Activated CD4-positive, alpha-beta T cell treated with anti-CD3 and anti-CD28 coated beads, Interleukin-2, amount 50 U/mL, for 24 hours (primary cell): ENCODE measurements at regions not wholly inside any gene's neighbourhood (a gene's known extent, or its start where the extent isn't known, plus 50 kb on each side); places are given as distances from the start of the nearest gene placed in this dataset.

Experiments
- DNase-seq, 2 donors: peaks; one replicate each; pipeline ENCODE4 v3.0.0-alpha.2; 2020; ENCODE audit warnings: low read depth in 1 of 2, low spot score in 1 of 2

- DNase-seq: no peak
These were observed 127.2 kb upstream of the AGA start for GRCh38 chr4:177569434-177569833.

- DNase-seq: no peak
These were observed 131.3 kb upstream of the AGA start for GRCh38 chr4:177573507-177573906.

GRCh38 chr4:177574446-177574845 is 132.2 kb upstream of the AGA start:
- DNase-seq: no peak

- DNase-seq: no peak
These were observed 137.4 kb upstream of the AGA start for GRCh38 chr4:177579649-177580048.

GRCh38 chr4:177582992-177583391 is 140.8 kb upstream of the AGA start:
- no peak for DNase-seq

GRCh38 chr4:177587989-177588388 is 145.8 kb upstream of the AGA start:
- DNase-seq: no peak

GRCh38 chr4:177595386-177595785 is 153.1 kb upstream of the AGA start:
- DNase-seq: no peak

GRCh38 chr4:177596035-177596434 is 153.8 kb upstream of the AGA start:
- peak in 1 of 2 donors; percentile 11 for DNase-seq

GRCh38 chr4:177596991-177597390 is 154.8 kb upstream of the AGA start:
- DNase-seq: no peak

GRCh38 chr4:177605252-177605651 is 163.0 kb upstream of the AGA start:
- no peak for DNase-seq

GRCh38 chr4:177607111-177607573 is 164.9 kb upstream of the AGA start:
- DNase-seq: no peak

- DNase-seq: no peak
These were observed 169.9 kb upstream of the AGA start for GRCh38 chr4:177611974-177612664.

- no peak for DNase-seq
These were observed 170.4 kb upstream of the AGA start for GRCh38 chr4:177612684-177613083.

- DNase-seq: no peak
These were observed 190.2 kb upstream of the AGA start for GRCh38 chr4:177632481-177632880.

GRCh38 chr4:177638871-177639270 is 196.6 kb upstream of the AGA start:
- no peak for DNase-seq

GRCh38 chr4:177640864-177641263 is 198.6 kb upstream of the AGA start:
- DNase-seq: no peak

- no peak for DNase-seq
These were observed 218.0 kb upstream of the AGA start for GRCh38 chr4:177660223-177660622.

GRCh38 chr4:177667687-177668086 is 225.4 kb upstream of the AGA start:
- DNase-seq: no peak

GRCh38 chr4:177671387-177671786 is 229.2 kb upstream of the AGA start:
- DNase-seq: no peak

GRCh38 chr4:177671845-177672244 is 229.6 kb upstream of the AGA start:
- DNase-seq: no peak

GRCh38 chr4:177673985-177674489 is 231.8 kb upstream of the AGA start:
- no peak for DNase-seq

- DNase-seq: no peak
These were observed 238.1 kb upstream of the AGA start for GRCh38 chr4:177680308-177680707.

GRCh38 chr4:177681902-177682301 is 239.7 kb upstream of the AGA start:
- DNase-seq: no peak
